HG03039 (cell line): ENCODE measurements at regions not wholly inside any gene's neighbourhood (a gene's known extent, or its start where the extent isn't known, plus 50 kb on each side); places are given as distances from the start of the nearest gene placed in this dataset.
"Not testable (repeated sequence)": the region's sequence is repeated elsewhere in the genome, so short reads cannot be mapped to it uniquely, and the experiment has no call there.

Experiments used
- ATAC-seq: cut with Tn5 transposase; IDR thresholded peaks from one replicate; pipeline ENCODE4 v1.9.1; 2021; ENCODE audit warnings: mild to moderate bottlenecking, moderate library complexity; ENCODE audit not compliant: unreplicated experiment

DNA sequence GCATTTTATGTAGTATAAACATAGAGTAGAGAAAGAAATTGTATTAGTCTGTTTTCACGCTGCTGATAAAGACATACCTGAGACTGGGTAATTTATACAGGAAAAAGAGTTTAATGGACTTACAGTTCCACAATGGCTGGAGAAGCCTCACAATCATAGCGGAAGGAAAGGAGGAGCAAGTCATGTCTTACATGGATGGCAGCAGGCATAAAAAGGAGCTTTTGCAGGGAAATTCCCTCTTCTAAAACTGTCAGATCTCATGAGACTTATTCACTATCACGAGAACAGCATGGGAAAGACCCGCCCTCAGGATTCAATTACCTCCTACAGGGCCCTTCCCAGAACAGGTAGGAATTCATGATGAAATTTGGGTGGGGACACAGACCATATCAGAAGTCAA lies 98.1 kb downstream of the ARRDC3 start:
- not testable (repeated sequence) for ATAC-seq

DNA sequence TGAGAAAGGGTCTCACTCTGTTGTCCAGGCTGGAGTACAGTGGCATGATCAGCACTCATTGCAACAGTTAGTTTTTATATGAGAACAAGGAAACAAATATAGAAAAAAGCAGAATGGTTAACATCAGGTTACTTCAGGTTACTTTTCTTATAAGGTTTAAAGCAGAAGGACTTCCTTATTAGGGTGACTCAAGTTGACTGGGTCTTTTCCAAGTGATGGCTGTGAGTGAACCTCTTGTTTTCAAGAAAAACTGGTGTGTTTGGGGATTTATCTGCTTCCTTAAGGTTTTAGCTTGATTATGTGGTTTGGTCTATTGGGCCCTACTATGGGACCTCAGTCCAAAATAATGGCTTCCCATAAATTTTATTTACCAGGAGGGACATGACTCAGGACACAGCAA lies 99.2 kb downstream of the ARRDC3 start:
- ATAC-seq = no peak

DNA sequence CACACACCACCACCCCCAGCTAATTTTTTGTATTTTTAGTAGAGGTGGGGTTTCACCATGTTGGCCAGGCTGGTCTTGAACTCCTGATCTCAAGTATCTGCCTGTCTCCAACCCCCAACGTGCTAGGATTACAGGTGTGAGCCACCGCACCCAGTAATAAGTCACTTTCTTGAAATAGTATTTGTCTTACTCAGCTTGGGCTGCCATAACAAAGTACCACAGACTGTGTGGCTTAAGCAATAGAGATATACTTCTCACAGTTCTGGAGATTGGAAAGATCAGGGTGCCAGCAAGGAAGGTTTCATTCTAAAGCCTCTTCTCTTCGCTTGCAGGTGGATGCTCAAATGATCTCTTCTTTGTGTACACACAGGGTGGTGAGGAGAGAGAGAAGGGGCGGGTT lies 99.8 kb downstream of the ARRDC3 start:
- no peak for ATAC-seq

DNA sequence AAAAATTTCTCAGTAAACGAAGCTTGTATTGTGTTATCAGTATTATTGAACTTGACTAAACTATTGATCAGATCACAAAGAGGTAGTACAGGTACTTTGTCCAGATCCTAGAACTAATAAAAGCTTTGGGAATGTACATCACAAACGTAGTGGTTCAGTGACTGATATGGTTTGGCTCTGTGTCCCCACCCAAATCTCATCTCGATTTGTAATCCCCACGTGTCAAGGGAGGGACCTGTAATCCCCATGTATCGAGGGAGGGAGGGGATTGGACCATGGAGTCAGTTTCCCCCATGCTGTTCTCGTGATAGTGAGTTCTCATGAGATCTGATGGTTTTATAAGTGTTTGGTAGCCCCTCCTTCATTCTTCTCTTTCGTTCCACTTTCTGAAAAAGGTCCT lies 100.9 kb downstream of the ARRDC3 start:
- no peak for ATAC-seq

DNA sequence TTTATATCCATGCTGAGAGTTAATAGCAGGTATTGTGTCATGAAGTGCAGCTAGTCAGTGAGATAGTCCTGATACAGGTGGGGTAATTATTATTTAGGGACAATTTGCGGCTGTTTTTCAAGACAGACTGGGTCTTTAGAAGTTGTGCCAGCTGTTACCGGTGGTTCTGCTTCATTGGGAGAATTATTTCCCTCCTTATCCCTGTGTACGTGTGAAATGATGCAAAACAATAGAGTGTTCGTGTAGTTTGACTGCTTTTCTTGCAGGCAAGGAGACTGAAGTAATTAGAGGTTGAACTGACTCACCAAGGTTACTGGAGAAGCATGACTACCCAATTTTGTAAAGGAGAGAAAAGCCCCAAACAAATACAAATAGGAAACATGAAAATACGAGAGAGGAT lies 101.7 kb downstream of the ARRDC3 start:
- no peak for ATAC-seq

DNA sequence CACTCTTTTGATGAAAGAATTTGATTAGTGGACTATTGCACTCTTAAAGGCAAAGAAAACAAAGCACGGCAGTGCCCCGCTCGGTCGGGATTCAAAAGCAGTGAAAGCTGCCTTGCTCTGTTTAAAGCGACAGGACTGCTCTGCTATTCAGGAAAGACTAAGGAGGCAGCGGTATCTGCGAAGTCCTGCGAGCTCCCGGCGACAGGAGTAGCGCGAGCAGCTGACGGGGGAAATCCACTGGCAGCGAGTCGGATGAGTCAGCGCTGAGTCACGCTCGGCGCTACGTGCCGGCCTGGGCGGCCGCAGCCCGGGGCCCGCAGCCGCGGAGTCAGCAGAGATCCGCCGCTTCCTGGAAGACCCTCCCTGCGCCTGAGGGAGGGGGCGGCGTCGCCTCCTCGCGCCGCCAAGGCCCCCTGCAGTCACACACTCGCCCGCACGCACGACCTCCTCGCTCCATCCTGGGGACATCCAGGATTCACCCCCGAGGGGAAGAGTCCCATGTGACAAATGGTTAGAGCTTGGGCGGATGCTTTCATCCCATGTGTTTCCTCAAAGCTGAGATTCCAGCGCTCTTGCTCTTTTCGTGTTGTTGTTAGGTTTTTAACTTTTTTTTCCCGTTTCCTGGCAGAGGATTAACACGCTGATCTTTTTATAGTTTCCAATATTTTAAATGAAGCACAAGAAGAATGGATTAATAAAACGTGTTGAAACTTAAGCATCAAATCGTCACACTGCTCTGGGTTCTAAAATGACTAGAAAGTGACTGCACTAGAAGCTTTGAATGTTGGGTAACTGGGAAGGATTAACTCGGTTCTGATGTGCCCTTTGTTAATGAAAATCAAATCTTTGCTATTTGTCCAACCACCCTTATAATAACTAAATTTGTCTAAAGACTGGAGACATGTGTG lies 102.5 kb downstream of the ARRDC3 start:
- ATAC-seq = peak; percentile 90

DNA sequence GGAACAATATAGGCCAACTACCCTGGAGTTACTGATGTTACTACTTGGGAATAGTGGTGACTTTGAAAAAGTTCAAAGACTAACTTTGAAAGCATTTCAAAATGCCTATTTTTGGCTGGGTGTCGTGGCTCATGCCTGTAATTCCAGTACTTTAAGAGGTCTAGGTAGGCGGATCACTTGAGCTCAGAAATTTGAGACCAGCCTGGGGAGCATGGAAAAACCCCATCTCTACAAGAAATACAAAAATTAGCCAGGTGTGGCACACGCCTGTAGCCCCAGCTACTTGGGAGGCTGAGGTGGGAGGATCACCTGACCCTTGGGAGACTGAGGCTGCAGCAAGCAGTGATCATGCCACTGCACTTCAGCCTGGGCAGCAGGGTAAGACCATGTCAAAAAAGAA lies 105.3 kb downstream of the ARRDC3 start:
- ATAC-seq = no peak

DNA sequence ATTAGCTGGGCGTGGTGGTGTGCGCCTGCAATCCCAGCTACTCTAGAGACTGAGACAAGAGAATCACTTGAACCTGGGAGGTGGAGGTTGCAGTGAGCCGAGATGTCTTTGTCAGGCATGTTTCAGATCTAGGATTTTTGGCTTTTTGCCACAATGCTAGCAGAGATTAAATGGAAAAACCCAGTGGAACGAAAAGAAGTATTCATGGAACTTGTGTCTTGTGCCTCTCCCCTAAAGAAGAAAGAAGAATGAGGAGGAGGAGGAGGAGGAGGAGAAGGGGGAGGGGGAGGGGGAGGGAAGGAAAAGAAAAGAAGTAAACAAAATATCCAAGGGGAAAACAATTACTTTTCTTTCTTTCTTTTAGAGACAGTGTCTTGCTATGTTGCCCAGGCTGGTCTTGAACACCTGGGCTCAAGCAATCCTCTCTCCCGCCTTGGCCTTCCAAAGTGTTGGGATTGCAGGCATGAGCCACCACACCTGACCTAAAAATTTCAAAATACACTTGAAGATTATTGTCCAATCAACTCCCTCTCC lies 106.0 kb downstream of the ARRDC3 start:
- no peak for ATAC-seq

DNA sequence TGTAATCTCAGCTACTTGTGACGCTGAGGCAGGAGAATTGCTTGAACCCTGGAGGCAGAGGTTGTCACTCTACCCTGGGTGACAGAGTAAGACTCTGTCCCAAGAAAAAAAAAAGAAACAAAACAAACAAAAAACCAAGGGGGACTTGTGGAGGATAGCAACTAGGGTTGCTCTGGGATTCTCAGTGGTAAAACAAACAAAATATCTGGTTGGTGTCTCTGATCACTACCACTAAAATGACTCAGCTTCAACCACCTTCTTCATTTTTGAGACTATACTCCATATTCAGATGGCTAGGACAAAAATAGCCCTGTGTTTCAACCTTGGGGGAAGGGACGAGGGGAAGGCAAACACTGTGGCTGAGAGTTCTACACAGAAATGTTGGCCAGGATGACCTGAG lies 110.3 kb downstream of the ARRDC3 start:
- ATAC-seq = peak; percentile 90

DNA sequence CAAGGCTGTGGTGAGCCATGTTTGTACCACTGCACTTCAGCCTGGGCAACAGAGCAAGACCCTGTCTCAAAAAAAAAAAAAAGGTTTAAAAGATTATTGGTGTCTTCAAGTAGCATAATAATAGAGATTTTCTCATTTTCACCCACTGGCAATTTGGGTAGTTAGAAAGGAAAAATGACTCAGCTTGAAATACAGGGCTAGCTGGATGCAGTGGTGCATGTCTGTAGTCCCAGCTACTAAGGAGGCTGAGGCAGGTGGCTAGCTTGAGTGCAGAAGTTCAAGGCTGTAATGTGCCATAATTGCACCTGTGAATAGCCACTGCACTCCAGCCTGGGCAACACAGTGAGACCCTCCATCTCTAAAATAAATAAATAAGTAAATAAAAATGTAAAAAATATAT lies 111.1 kb downstream of the ARRDC3 start:
- ATAC-seq = peak; percentile 47

DNA sequence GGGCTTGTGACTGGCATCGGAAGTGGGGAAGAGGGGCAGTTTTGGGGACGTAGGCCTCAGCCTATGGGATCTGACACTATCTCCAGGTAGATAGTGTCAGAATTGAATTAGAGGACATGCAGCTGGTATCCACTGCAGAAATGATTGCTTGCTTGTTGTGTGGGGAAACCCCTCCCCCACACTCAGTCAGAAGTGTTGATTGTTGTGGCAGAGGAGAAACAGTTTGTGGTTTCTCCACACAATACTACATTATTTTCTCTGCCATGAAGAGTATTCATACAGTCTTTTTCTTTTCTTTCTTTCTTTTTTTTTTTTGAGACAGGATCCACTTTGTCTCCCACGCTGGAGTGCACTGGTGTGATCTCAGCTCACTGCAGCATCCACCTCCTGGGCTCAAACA lies 113.9 kb downstream of the ARRDC3 start:
- no peak for ATAC-seq

DNA sequence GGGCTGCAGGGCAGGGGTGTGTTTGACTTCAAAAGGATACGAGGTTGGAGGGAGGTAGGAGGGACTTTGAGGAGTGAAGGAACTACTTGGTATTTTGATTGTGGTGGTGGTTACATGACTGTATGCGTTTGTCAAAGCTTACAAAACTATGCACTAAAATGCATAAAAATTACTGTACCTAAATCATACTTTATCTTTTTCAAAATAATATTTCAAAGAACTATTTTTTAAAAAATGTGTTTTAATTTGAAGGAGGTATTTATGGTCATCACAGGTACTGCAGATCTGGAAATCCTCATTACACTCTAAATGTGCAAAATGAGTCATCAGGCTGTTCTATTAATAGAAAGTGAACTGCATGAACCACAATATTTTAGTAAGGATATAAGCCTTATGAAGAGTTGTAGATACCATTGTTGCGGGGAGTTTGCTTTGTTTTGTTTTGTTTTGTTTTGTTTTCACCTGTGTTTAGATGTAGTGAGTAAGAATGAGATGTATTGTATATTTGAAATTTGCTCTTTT lies 116.9 kb downstream of the ARRDC3 start:
- ATAC-seq = no peak

DNA sequence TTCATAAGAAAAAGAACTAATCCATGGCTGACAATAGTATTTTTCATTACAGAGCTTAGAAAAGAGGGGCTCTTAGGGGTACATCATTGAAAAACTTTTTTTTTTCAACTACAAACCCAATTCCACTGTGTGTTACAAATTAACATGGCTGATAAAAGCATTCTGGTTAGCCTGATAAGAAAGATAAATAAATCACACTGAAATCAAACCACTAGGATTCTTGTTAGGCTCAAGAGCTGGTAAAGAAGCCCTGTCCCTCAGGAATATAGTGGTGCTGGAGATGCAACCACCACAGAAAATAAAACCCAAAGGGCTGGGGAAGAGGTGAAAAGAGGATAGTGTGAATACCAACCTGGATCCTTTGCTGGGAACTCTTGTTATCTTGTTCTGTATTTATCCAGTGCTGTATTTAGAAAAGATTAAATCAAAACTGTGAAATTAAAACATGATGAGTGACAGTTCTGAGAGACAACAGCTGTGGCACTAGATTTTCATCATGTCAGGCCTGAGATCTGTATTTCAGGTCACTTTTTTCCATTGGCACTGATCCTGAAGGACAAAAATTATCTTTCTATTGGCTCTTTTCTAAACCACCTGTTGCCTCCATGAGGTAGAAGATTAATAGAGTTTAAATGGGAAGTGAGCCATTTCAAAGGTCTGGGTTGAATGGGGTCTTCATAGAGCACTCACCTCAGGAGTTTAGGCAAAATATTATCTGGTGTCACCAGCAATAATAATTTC lies 118.6 kb downstream of the ARRDC3 start:
- no peak for ATAC-seq

DNA sequence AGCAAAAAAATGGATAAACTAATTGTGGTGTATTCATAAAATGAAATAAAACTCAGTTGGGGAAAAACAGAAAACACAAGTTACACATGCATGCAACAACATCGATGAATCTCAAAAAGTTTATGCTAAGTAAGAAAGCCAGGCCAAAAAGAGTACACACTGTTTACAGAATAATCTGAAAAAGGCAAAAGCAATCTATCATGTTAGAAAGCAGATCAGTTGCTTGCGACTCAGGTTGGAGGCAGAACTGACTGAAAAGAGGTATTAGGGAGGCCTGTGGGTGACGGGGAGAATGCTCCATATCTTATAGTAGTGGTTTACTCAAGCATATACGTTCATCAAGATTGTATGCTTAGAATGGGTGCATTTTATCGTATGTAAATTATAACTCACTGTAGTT lies 119.2 kb downstream of the ARRDC3 start:
- no peak for ATAC-seq

DNA sequence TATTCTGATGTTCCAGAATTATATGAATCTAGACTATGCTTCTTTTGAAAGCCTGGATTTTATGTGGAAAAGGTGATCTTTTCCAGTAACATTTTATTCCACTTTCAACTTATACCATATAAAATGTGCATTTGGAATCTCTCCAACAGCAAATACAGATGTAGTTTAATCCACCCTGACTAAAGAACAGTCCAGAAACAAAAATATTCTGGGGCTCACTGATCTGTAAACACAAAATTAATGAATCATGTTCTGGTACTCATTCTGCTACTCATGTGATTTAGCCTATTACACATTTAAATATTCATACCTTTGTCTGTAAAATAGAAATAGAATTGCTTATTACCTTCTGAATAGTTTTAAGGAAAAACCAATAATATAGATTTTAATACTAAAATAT lies 125.8 kb downstream of the ARRDC3 start:
- ATAC-seq = no peak

DNA sequence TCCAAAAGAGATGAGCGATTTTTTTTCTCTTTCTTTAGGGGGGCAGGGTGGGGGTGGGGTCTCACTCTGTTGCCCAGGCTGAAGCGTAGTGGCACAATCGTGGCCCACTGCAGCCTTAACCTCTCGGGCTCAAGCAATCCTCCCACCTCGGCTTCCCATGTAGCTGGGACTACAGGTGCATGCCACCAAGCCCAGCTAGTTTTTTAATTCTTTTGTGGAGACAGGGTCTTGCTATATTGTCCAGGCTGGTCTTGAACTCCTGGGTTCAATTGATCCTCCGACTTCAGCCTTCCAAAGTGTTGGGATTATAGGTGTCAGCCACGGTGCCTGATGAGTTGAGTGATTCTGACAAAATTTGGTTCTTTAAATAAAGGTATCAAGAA lies 127.0 kb downstream of the ARRDC3 start:
- no peak for ATAC-seq

DNA sequence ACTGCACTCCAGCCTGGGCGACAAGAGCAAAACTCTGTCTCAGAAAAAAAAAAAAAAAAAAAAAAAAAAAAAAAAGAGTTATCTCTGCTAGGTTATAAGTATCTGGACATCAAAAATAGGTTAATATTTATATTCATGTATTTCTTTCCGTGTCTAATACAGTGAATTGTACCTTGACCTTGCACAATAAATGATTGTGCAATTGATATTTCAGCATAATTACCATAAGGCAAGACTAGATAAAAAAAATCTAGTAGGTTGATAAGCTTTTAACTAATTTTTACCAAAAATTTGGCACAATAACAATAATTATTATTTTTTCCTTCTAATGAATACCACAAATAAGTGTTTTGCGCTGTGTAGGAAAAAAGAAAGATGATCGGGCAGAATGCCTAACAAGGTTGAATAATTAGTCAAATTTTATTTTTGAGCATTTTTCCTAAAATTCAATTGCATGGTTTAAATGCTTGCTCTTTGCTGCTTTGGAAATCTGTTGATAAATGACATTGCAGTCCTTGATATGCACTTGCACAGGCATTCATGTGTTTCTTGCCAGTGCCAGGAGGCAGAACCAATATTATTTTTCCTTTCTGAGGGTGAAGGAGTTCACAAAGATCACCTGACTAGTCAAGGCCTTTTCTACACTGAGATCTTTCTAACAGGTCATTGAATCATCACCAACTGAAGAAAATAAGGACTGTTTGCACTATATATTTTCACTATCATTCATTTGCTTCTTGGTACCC lies 127.5 kb downstream of the ARRDC3 start:
- ATAC-seq = no peak

DNA sequence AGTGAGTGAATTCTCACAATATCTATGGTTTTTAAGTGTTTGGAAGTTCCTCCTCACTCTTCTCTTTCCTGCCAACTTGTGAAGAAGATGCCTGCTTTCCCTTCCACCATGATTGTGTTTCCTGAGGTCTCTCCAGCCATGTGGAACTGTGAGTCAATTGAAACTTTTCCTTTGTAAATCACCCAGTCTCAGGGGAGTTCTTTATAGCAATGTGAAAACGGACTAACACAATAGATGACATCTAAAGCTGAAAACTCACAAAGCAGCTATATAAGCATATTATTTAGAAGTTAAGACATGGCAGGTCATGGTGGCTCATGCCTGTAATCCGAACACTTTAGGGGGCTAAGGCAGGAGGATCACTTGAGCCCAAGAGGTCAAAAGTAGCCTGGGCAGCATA lies 130.2 kb downstream of the ARRDC3 start:
- ATAC-seq = no peak

DNA sequence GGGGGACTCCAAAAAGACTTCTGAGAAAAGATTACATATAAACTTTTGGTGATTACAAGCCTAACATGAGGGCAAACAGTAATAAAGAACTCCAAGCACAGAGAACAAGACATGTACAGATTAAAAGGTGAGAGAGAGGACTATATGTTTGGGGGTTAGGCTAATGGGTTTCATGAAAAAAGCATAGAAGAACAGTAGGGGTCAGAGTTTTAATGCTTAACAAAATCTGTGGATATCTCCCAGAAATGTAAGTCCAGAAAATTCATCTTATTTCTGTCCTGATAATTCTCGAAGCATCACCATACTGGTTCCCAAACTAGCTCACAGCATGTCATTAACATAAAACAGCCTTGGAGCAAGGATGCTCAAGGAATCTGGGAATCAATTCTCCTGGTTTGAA lies 137.2 kb downstream of the ARRDC3 start:
- ATAC-seq = no peak

DNA sequence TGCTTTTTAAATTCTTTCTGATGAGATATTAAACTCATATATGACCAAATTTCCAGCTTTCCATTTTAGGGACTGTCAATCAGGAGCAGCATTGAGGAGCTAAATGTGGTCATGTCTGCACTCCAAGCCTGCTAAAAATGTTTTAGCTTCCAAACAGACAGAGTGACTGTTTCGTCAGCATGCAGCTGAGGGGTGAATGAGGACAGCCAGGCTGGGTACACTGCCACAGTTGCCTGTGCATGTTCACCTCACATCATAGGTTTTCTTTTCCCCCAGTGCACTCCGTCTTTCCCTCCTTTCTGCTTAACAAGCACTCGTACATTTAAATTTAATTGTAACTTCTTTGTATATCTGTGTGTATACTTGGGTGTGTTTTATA lies 138.1 kb downstream of the ARRDC3 start:
- no peak for ATAC-seq

DNA sequence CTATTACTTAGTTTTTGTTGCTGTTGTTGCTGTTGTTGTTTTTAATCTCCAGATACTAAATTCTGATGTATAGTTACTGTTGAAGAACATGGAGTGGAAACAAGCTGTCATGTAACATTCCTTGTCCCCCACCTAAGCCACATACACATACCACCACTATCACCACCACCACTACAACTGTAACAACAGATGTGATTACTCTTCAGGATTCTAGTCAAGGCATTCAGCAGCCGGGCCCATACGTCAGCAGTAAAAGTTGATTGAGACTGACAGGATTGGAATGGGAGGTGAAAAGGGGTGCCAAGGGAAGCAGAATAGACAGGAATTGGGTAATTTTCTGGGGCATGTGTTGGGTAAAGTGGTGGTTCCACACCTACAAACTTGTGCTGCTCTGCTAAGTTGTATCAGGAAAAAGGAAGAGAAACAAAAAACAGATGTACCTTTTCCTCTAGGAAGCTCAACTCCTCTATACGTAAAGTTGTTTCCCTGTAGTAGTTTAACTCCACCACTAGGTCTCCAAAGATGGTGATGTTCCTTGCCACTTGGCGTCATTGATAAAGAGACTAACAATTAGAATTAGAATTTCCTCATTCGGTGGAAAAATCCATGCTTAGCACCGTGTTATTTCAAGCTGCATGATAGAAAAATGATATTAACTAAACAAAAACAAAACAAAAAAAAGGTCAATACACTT lies 138.6 kb downstream of the ARRDC3 start:
- ATAC-seq = no peak
